Putamen (tissue), 1 donor: ENCODE measurements at regions not wholly inside any gene's neighbourhood (a gene's known extent, or its start where the extent isn't known, plus 50 kb on each side); places are given as distances from the start of the nearest gene placed in this dataset.

ENCODE experiments used
- DNase-seq: peaks from one replicate; pipeline ENCODE4 v3.0.0-alpha.2; 2016; ENCODE audit warnings: low spot score

GRCh38 chr6:1551249-1551648 lies 58.5 kb upstream of the FOXC1 start:
- no peak for DNase-seq

GRCh38 chr6:1552296-1552761 lies 57.4 kb upstream of the FOXC1 start:
- no peak for DNase-seq

DNA sequence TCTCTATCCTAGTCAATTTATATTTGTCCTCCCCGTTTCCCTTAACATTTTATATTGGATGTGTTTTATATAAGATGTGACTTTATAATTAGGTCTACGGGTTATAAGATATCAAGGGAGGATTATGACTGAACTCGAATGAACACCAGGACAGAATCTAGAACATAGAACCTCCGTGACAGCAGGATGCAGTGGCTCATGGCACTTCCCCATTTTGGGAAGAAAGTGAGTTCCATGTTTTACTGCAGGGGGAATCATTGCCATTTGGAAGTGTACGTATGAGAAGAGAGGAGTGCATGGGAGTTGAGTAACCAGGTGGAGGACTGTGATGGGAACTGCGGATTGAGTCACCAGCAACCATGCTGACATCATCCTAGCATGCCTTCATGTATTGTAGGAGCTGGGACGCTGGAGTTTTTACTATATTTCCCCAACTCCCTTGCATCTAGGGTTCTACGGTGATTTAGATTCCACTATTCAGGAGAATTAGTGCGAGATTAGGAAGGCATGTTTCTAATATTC lies 56.1 kb upstream of the FOXC1 start:
- DNase-seq = no peak

DNA sequence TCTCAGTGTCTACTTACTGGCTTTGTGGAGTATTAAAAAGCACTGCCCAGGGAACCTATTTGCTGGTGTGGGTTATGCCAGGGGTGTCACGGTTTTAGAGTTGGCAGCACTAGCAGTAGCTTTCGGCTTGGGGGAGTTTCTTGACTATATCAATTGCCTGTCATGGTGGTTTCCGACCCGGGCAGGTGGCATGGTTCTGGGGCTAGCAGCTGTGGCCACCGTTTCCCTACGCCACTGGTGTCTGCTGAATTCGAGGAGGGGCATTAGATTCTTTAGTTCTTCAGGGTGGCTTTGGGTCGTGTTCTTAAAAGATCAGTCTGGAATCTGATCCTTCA lies 55.6 kb upstream of the FOXC1 start:
- no peak for DNase-seq

DNA sequence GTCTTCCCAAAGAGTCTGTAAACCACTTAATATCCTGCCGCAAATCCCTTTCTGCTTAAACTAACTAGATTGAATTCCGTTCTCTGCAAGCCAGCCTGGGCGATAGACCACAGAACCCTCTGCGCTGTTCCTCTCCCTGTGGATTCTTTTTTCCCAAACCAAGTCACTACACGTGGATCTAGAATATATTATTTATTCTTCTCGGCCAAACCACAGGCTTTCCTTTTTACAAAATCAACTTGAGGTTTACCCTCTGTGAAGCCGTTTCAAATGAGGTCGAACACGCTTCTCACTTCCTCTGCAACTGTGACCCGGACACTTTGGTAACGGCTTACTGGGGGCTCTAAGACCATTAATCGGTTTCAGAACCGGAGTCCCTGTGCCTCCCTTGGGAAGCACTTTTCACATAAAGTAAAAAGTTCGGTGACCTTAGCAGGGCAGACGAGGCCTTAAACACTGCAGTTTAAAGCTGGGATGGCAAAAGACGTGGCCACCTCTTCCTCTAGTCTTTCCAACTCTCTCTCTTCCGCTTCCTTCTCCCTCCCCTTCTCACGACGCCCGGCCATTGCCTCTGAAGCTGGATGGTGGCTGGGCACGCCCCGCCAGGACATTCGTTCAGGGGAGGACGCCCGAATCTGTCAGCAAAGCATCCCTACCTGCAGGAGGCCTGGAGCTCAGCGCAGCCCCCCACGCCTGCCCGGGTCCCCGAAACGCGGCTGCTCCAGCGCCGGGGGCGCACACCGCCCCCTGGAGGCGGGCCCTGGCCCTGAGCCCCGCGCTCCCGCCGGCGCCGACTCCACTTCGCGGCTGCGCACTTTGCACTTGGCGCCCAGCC lies 55.0 kb upstream of the FOXC1 start:
- DNase-seq = peak; percentile 75

- DNase-seq = no peak
Observed at GRCh38 chr6:1558388-1558787, 51.3 kb upstream of the FOXC1 start.
